ENCODE measurements at regions not wholly inside any gene's neighbourhood (a gene's known extent, or its start where the extent isn't known, plus 50 kb on each side); places are given as distances from the start of the nearest gene placed in this dataset.

- H3K9me3 ChIP-seq: no peaks in the 10 kb centered on the region
- intact Hi-C loops (cut with DNase I): no loop called here
- no peaks in the 10 kb centered on the region for H3K4me1 ChIP-seq
- no peaks in the 10 kb centered on the region for H3K36me3 ChIP-seq
- no peak for TF ChIP-seq CTCF (IDR thresholded peaks at IDR 0.05)
- H3K27me3 ChIP-seq: no peaks in the 10 kb centered on the region
- H3K27ac ChIP-seq: no peak overlapping the region
- no peak for DNase-seq
- no peak for ATAC-seq
- no peak overlapping the region for H3K4me3 ChIP-seq
Measured at GRCh38 chr1:230501242-230501641, 75.1 kb upstream of the PGBD5 start.

GRCh38 chr1:230500063-230500462 lies 73.9 kb upstream of the PGBD5 start:
- H3K36me3 ChIP-seq: no peaks in the 10 kb centered on the region

GRCh38 chr1:230499496-230499895 lies 73.4 kb upstream of the PGBD5 start:
- TF ChIP-seq CTCF (IDR thresholded peaks at IDR 0.05): no peak
- no peak for ATAC-seq
- H3K36me3 ChIP-seq: no peaks in the 10 kb centered on the region

More at GRCh38 chr1:230500063-230500462, 73.9 kb upstream of the PGBD5 start:
- TF ChIP-seq CTCF (IDR thresholded peaks at IDR 0.05): no peak
- H3K4me1 ChIP-seq: no peaks in the 10 kb centered on the region
- DNase-seq: no peak
- intact Hi-C loops (cut with DNase I): no loop called here
- no peak for ATAC-seq
- no peaks in the 10 kb centered on the region for H3K27me3 ChIP-seq
- H3K4me3 ChIP-seq: no peak overlapping the region
- no peak overlapping the region for H3K27ac ChIP-seq
- no peaks in the 10 kb centered on the region for H3K9me3 ChIP-seq

GRCh38 chr1:230498704-230499103 lies 72.6 kb upstream of the PGBD5 start:
- intact Hi-C loops (cut with DNase I): no loop called here
- DNase-seq: no peak

More at GRCh38 chr1:230499496-230499895, 73.4 kb upstream of the PGBD5 start:
- H3K27ac ChIP-seq: no peak overlapping the region
- intact Hi-C loops (cut with DNase I): no loop called here
- no peaks in the 10 kb centered on the region for H3K4me1 ChIP-seq
- H3K9me3 ChIP-seq: no peaks in the 10 kb centered on the region
- H3K4me3 ChIP-seq: no peak overlapping the region
- no peak for DNase-seq
- H3K27me3 ChIP-seq: no peaks in the 10 kb centered on the region

GRCh38 chr1:230496451-230496850 lies 70.3 kb upstream of the PGBD5 start:
- Histone ChIP-seq H3K4me1 (no peaks in the 10 kb centered on the region), H3K9me3 (no peaks in the 10 kb centered on the region), H3K36me3 (no peaks in the 10 kb centered on the region), H3K27me3 (no peaks in the 10 kb centered on the region), H3K27ac (peak overlapping the region in 1 of 2 donors; percentile 58), H3K4me3 (no peak overlapping the region)
- DNase-seq (peak in 1 of 4 donors; percentile 14), ATAC-seq (no peak)
- TF ChIP-seq CTCF (IDR thresholded peaks at IDR 0.05): no peak
- intact Hi-C loops (cut with DNase I): no loop called here

More at GRCh38 chr1:230498704-230499103, 72.6 kb upstream of the PGBD5 start:
- no peaks in the 10 kb centered on the region for H3K4me1 ChIP-seq
- H3K27ac ChIP-seq: no peak overlapping the region
- no peaks in the 10 kb centered on the region for H3K36me3 ChIP-seq
- H3K9me3 ChIP-seq: no peaks in the 10 kb centered on the region
- TF ChIP-seq CTCF (IDR thresholded peaks at IDR 0.05): no peak
- no peak for ATAC-seq
- no peak overlapping the region for H3K4me3 ChIP-seq
- H3K27me3 ChIP-seq: no peaks in the 10 kb centered on the region

Measured in left lung (tissue), 4 donors.